GM19328 (cell line): ENCODE measurements at regions not wholly inside any gene's neighbourhood (a gene's known extent, or its start where the extent isn't known, plus 50 kb on each side); places are given as distances from the start of the nearest gene placed in this dataset.

Source experiments
- ATAC-seq: cut with Tn5 transposase; IDR thresholded peaks from one replicate; pipeline ENCODE4 v1.9.1; 2021; ENCODE audit warnings: mild to moderate bottlenecking, moderate library complexity; ENCODE audit not compliant: unreplicated experiment

DNA sequence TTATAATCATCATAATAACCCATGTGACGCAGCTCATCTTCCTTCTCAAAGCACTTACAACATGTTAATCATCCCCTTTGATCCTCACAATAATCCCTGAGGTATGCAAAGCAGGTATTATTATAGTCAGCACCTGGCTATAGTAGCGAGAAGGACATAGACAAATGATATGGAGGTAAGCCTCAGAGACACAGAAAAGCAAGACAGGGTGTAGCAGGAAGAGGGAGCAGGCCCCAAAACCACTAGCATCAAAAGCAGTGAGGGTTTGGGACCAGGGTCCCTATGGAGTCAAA lies 139.2 kb upstream of the SLC30A5 start:
- ATAC-seq: no peak

DNA sequence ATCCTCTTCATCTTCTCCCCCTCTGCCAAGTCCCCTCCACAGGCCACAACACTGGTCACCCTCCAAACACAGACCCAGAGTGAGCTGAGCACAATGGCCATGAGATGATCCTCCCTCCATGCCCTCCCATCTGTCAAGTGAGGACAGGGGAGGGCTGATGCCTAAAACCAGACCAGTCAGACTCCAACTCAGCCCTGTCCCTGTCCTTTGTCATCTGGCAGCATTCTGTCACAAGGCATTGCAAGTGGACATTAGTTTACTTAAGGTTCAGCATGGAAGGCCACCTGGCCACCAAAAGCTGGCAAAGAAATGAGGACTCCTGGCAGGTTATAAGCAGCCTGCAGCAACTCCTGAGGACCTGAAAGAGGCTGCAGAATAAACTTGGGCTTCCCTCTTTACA lies 136.2 kb upstream of the SLC30A5 start:
- no peak for ATAC-seq

DNA sequence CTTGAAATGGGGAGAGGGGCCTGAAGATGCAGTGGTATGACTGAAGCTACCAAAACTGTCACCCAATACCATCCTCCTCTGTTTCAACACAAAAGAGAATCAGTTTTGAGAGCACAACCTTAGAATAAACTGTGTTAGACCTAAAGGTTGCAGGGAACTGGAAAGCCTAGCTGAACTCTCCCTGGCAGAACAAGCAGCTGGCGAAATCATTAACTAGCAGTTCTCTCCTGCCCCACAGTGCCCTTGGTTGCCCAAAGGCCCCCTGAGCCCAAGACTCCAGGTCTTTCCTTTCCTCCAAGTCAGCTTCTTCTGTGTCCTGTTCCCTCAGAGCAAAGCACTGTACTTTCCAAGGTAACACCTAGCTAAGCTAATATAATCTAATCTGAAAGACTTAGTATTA lies 135.4 kb upstream of the SLC30A5 start:
- no peak for ATAC-seq

DNA sequence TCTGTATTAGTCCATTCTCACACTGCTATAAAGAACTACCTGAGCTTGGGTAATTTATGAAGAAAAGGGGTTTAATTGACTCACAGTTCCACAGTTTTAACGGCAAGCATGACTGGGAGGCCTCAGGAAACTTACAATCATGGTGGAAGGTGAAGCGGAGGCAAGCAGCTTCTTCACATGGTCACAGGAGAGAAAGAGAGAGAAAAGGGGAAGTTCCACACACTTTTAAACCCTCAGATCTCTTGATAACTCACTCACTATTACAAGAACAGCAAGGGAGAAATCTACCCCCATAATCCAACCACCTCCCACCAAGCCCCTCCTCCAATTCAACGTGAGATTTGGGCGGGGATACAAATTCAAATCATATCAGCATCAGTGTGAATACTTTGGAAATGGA lies 133.4 kb upstream of the SLC30A5 start:
- ATAC-seq: no peak

DNA sequence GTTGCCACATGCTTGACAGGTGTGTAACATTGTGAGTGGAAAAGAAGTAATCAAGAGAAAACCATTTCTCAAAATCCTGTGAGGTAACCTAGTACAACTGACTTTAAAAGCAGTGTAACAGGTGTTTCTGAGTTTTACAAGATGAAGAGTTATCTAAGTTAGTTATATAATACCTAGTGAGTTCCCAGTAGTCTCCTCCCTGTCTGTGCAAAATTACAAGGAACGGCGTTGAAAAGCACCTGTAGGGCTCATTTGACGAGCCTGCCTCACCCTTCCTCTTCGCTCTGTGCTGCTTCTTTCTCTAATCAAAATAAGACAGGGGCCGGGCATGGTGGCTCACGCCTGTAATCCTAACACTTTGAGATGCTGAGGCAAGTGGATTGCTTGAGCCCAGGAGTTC lies 132.9 kb upstream of the SLC30A5 start:
- no peak for ATAC-seq

DNA sequence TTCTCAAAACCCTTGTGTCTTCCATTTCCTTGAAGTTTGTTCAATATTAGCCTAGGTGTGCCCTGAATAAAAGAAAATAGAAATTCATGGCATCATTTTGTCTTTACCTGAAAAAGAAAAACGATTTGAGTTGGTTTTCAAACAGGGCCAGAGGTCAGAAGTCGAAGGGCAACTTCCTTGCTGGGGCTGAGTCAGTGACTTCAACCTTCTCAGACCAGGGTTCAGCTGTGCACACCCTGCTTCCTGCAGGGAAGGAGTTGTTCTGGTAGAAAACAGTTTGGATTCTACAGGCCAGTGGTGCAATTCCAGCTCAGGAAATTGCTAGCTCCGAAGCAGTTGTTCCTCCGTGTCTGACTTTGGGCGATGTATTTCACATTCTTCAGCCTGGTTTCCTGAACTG lies 132.1 kb upstream of the SLC30A5 start:
- ATAC-seq: no peak

DNA sequence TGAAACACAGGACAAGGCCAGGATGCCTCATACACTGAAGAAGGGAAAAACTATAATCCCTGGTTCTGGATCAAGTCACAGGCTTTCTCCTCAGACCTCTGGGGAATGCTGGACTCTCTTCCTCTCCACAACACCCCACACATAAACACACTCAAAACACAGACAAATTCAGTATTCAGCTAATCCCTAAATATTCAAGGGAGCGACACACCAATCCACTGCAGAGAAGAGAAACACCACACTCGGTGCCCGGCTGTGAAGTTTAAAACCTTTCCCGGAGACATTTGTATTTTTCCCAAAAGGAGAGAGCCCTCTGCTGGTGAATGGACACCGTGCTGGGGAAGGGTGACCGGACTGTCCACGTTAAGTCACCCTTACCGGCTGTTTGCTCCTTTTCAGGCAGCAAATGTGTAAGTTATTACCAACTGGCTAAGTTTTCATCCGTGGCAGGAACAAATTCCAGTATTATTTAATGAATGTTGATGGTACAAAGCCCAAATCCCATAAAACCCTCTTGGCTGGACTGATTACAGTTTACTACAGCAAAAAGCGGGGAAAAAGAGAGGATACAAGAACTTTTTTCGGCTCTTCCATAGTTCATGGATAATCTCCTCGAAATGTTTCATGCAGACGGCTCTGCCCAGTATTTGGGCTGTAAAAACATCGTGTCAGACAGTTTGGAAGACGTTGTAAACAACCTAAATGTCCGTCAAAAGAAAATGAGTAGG lies 130.9 kb upstream of the SLC30A5 start:
- ATAC-seq: no peak

DNA sequence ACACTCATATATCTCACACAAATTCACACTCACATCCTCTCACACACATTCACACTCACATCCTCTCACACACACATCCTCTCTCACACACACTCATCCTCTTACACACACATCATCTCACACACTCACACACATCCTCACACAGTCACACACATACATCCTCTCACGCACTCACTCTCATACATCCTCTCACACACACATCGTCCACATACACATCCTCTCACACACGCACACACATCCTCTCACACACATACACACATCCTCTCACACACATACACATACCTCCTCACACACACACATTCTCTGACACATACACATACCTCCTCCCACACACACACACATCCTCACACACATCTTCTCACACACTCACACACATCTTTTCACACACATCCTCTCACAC lies 129.1 kb upstream of the SLC30A5 start:
- ATAC-seq: no peak

DNA sequence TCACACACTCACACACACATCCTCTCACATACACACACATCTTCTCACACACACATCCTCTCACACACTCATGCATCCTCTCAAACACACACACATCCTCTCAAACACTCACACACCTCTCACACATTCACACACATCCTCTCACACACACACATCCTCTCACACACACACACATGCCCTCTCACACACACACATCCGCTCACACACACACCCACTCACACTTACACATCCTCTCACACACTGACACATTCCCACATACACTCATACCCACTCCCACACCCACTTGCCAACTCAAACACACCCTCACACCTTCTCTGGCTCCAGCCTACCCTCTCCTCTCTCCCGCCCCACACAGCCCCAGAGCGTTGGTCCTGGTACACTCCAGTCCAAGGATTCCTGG lies 127.9 kb upstream of the SLC30A5 start:
- ATAC-seq: no peak

DNA sequence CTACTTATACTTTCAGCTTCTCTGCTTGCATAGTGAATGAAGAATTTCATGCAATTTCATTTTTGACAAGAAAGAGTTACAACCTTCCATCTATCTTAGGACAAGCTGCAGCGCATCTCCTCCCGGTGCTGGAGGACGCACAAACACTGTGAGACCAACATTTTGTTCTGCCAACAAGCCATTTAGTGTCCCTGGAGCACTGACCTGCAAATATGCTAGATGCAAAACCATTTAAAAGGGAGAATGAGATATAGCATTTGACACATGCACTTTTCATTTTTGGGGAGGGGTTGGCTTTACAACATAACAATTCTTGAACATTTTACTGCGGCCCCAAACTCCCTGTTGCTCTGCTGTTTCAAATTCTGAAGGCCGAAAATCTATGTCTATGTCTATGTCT lies 127.2 kb upstream of the SLC30A5 start:
- no peak for ATAC-seq

DNA sequence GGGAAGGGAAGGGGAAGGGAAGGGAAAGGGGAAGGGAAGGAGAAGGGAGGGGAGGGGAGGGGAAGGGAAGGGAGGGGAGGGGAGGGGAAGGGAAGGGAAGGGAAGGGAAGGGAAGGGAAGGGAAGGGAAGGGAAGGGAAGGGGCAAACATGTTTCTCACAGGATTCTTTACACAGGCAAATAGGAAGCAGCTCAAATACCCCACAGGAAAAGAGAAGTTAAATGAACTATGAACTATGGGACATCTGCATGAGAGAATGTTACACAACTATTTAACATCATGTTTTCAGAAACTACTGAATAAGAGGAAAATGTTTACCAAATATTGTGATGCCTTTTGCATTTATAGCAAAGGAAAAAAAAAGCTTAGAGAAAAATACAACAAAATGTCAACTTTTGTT lies 125.4 kb upstream of the SLC30A5 start:
- no peak for ATAC-seq

DNA sequence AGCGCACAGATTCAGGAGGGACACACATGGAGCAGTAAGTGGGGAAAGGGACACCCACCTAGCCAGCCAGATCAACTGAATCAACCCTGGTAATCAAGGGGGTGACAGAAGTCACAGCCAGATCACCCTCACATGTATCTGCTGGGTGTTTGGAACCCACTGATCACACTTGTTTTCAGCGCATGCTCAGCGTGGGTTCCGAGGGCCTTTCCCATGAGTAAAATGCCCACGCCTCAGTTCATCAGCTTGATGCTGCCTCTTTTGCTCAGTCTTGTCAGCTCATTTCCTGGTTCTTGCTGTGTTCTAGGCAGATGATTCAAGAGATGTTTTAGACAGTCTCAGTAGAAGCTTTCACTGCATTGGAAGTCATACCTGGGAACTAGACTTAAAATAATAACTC lies 123.2 kb upstream of the SLC30A5 start:
- ATAC-seq: no peak

DNA sequence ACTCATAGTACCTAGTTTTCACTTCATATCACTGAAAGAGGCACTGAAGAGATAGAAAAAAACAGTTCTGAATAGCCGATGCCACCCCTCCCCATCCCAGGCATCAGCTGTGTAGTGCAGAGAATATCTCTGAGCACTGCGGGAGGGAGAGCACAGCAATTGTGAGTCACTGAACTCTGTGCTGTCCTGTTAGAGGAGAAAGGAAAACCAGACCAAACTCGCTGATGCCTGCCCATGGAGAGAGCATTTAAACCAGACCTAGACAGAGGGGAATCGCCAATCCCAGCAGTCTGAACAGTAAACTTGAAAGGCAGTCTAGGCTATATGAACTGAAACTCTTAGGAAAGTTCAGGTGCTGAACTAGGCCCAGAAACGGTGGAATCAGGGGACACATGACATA lies 120.1 kb upstream of the SLC30A5 start:
- no peak for ATAC-seq

DNA sequence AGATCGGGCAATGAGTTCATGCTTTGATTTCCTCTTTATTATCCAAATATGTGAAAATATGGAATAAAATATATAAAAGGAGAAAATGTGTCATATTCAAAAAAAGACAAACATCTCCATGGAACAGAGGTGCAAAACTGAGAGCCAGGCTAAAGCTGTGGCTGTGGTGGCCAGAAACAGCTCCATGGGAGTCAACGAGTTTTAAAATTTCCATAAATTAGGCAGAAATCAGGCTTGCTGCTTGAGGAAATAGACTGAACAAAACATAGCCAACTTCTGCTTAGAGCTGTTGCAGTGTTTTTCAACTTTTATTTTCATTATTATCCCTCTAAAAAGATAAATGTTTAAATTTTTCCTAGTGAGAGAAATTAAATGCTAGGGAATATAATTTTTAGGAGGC lies 110.8 kb upstream of the SLC30A5 start:
- no peak for ATAC-seq

DNA sequence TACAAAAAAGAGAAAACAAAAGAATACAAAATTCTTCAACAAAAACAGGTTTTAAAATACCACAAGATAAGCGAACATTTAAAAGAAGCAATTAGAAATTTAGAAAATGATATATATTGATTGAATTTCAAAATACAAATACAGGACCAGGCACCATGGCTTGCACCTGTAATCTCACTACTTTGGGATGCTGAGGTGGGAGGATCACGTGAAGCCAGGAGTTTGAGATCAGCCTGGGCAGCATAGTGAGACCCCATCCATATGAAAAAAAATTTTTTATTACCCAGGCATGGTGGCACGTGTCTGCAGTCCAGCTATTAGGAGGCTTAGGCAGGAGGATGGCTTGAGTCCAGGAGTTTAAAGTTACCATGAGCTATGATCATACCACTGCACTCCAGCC lies 109.9 kb upstream of the SLC30A5 start:
- ATAC-seq: no peak

DNA sequence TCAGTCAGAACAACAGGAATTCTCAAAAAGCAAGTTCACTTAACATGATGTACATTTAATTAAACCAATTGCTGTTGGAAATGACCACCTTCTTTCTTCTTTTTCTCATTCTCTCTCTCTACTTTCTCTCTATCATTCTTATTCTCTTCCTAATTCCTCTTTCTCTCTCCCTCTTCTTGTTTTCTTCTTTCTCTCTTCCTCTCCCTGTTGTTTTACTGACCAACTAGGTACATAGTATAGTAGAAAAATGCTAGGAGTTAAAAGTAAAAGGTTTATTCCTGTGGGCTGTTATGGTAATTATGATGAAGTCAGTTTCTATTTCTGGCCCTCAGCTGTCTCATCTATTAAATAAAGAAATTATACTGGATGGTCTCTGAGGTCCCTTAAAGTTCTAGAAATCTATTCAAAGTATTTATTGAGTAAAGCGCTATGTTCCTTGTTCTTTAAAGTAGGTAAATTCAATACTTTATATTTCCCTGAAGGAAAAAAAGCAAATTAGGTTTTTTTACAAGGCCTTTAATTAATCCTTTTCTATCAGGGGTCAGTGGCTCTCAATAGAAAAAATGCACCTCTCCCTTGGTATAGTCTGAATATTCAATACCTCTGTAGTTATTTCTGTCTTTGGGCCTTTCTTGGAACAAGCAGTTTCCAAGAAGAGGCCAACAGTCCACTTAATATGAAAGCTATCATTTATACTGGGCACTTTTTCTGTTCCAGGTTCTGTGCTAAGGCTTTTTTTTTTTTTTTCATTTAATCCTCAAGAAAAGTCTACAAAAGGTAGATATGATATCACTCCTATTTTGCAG lies 102.3 kb upstream of the SLC30A5 start:
- no peak for ATAC-seq

DNA sequence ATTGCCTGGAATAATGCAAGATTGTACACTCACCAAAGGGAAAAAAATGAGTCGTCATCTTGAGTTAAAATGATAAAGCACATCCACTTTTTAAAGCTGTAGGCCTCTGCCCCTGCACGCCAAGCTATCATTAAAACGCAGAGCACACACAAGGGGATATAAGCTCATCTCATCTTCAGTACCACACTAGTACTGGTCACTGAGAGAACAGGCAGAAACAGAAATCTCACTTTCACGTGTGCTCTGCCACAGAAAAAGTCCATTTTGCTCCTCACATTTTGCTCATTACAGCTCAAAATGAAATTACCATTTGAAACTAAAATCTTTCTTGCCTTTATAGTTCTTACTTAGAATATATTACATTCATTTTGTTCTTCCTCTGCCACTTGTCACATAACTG lies 99.2 kb upstream of the SLC30A5 start:
- ATAC-seq: no peak

DNA sequence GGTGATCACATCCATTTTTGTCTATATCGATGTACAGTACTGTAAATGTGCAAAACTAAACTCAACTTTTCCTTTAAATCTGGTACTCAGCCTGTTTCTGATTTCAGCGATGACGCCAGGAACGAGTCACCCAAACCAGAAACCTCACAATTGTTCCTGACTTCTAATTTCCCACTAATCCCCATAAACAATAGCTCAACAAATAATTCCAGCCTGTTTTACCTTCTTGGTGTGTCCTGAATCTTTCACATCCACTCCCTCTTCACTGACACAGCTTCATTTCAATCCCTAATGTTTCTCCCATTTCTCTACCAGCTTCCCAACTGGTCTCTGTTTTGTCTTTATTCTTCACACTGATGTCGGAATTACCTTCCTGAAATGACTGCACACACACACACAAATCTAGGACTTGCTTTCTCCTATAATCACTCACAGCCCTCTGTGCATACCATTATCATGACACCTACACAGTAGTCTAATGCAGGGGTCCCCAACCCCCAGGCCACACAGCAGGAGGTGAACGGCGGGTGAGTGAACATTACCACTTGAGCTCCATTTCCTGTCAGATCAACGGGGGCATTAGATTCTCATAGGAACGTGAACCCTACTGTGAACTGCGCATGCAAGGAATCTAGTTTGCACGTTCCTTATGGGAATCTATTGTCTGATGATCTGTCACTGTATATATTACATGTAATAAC lies 97.8 kb upstream of the SLC30A5 start:
- no peak for ATAC-seq

DNA sequence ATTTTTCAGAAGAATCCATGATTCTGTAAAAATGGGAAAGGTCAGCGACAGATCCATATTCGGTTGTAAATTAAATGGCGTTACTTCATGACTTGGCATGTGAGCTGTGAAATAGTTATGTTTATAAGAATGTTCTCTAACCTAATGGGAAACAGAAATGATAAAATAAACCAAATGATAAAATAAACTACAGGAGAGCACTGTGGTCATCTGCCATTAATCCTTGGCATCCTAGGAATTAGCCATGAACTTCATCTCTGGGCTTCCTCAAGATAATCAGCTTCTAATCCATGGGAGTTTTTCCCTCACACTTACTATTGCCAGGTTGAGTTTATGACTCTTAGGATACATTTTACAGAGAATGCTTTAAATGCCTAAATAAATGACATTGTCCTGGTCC lies 94.6 kb upstream of the SLC30A5 start:
- ATAC-seq: no peak

DNA sequence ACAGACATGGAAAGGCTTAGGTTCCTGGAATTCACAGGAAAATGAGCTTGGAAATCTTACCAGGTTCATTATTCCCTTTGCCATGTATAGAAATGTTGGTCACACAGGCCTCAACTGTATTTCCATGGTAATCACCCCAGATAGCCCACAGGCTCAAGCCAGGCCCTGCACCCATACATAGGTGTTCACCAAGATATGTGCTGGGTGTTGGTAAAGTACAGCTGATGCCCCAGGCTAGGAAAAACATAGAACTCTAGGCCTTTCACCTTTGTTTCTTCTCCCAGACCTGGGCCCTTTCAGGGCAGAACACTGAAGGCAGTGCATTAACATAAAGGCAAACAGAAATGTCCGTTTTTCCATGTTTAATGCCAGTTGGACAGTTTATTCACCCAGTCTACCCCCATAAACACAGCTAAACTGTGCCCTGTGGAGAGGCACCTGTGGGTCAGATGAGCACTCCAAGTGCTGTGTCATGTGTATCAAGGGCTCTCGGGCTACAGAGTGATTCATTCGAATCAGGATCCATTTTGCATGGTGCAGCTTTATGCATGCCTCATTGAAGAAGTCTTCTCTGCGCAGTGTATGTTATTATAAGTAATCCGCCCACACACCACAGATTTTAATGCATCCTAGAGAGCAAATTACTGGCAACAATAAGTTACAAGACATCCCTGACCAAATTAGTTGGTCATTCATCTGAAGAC lies 93.4 kb upstream of the SLC30A5 start:
- ATAC-seq: no peak

DNA sequence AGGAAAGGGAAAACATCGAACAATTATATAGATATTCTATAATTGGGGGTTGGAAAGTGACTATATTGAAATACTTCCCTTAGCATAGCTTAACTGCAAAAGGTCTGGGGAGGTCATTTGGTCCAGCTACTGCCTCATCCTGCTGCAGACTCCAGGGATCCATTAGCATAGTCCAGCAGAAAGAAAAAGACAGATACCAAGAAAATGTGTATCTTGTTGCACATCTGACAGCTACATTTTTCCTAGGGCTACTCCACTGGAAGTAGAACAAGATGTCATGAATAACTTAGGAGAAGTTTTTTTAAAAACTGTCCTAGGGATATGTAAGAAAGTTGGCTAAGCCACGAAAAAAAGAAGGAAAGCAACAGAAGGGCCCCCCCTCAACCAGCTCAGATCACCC lies 92.9 kb upstream of the SLC30A5 start:
- no peak for ATAC-seq

DNA sequence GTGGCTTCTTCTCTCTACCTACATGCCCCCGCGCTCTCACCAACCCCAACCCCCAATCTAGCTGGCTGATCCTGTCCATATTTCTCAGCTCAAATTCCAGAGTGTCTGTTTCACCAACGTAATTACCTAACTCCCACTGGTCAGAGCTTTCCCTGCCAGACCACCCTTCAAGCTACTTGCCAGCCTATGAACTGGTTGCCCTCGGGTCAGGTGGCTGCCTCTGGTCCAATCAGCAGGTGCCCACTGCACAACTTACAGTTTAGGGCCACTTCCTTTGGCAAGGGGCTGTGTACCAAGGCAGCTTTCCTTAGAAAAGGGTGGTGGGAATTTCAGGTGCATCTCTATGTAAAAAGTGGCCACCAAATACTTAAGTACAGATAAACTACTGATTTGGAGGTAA lies 92.2 kb upstream of the SLC30A5 start:
- ATAC-seq: no peak
